Neural cell (in vitro differentiated cells): ENCODE measurements at regions not wholly inside any gene's neighbourhood (a gene's known extent, or its start where the extent isn't known, plus 50 kb on each side); places are given as distances from the start of the nearest gene placed in this dataset.

Source experiments
- CTCF ChIP-seq: fragments of 450-650 bp; IDR thresholded peaks from 2 replicates; pipeline ENCODE4 v1.5.1; 2014; ENCODE audit warnings: antibody characterized with exemption, mild to moderate bottlenecking, moderate library complexity; ENCODE audit not compliant: poor library complexity, severe bottlenecking
- EZH2 ChIP-seq: fragments of 200-600, 300-800 bp; shearing (Covaris generic), sonication (generic); IDR thresholded peaks from 2 replicates; pipeline ENCODE4 v1.6.1; 2014; ENCODE audit warnings: antibody characterized with exemption, low read length, borderline replicate concordance, mild to moderate bottlenecking; ENCODE audit not compliant: insufficient read depth, poor library complexity, severe bottlenecking
- POLR2AphosphoS5 ChIP-seq: IDR thresholded peaks from 2 replicates; pipeline ENCODE4 v1.6.1; 2012
- TAF1 ChIP-seq: IDR thresholded peaks from 2 replicates; pipeline ENCODE4 v1.6.1; 2012; ENCODE audit warnings: low read depth

DNA sequence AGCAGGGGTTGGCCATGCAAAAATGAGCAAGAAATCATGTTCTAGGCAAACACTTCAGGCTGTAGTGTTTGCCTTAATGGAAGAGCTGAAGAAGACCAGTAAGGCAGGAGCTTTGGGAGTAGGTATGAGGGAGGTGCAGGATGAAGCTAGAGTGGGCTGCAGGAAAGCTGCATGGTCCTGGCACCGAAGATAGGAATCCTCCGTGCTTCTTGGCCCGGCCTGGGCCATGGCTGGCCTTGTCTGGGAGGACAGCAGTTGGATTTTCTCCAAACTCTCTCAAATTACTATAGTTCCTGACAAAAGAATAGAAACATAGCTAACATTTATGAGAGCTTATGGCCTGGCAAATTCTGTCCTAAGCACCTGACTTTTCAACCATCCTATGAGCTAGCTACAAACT, 116.5 kb downstream of the UCHL1 start:
- TF ChIP-seq CTCF (no peak), TAF1 (no peak), POLR2AphosphoS5 (no peak), EZH2 (no peak)
